ENCODE measurements at regions not wholly inside any gene's neighbourhood (a gene's known extent, or its start where the extent isn't known, plus 50 kb on each side); places are given as distances from the start of the nearest gene placed in this dataset.

- TF ChIP-seq CEBPB (IDR thresholded peaks at IDR 0.05; ENCODE audit: low read depth, low read length) (no peak), BCL11A (IDR thresholded peaks at IDR 0.05; ENCODE audit: low read depth in 2 of 2, low read length in 2 of 2) (no peak)
Observed at GRCh38 chr13:44107357-44108121, 227.8 kb downstream of the LACC1 start (continued).
